GM12873 (cell line): ENCODE measurements at regions not wholly inside any gene's neighbourhood (a gene's known extent, or its start where the extent isn't known, plus 50 kb on each side); places are given as distances from the start of the nearest gene placed in this dataset.

Experiments used
- TF ChIP-seq, protein P1 (sequence below): IDR thresholded peaks from 2 replicates; pipeline ENCODE4 v1.5.1; 2012; ENCODE audit warnings: low read depth, mild to moderate bottlenecking, moderate library complexity, low read length, control low read depth; ENCODE audit not compliant: insufficient read depth; ENCODE audit errors: missing control alignments

- TF ChIP-seq, protein P1, sequence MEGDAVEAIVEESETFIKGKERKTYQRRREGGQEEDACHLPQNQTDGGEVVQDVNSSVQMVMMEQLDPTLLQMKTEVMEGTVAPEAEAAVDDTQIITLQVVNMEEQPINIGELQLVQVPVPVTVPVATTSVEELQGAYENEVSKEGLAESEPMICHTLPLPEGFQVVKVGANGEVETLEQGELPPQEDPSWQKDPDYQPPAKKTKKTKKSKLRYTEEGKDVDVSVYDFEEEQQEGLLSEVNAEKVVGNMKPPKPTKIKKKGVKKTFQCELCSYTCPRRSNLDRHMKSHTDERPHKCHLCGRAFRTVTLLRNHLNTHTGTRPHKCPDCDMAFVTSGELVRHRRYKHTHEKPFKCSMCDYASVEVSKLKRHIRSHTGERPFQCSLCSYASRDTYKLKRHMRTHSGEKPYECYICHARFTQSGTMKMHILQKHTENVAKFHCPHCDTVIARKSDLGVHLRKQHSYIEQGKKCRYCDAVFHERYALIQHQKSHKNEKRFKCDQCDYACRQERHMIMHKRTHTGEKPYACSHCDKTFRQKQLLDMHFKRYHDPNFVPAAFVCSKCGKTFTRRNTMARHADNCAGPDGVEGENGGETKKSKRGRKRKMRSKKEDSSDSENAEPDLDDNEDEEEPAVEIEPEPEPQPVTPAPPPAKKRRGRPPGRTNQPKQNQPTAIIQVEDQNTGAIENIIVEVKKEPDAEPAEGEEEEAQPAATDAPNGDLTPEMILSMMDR = no peak
These were observed 291.1 kb upstream of the NOCT start for GRCh38 chr4:138724530-138724929.

- TF ChIP-seq, protein P1 = no peak
These were observed 298.8 kb upstream of the NOCT start for GRCh38 chr4:138716559-138717335.

DNA sequence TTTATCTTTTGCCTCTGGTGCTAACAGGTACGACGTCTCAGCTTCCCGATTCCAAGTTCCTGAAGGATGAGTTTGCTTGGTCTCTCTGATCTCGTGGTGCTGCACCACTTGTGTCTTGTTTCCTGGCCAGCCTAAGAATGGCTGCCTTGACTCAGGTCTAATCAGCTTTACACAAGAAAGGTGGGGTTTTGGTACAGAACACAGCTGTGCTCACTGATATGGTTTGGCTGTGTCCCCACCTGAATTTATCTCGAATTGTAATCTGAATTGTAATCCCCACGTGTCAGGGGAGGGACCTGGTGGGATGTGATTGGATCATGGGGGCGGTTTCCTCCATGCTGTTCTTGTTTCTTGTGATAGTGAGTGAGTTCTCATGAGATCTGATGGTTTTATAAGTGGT, 305.3 kb upstream of the NOCT start:
- TF ChIP-seq, protein P1 = no peak

GRCh38 chr4:138709859-138710258, 305.7 kb upstream of the NOCT start:
- TF ChIP-seq, protein P1 = no peak

- TF ChIP-seq, protein P1 = no peak
These were observed 307.6 kb upstream of the NOCT start for GRCh38 chr4:138707746-138708677.

GRCh38 chr4:138706201-138706600, 309.4 kb upstream of the NOCT start:
- TF ChIP-seq, protein P1 = no peak

DNA sequence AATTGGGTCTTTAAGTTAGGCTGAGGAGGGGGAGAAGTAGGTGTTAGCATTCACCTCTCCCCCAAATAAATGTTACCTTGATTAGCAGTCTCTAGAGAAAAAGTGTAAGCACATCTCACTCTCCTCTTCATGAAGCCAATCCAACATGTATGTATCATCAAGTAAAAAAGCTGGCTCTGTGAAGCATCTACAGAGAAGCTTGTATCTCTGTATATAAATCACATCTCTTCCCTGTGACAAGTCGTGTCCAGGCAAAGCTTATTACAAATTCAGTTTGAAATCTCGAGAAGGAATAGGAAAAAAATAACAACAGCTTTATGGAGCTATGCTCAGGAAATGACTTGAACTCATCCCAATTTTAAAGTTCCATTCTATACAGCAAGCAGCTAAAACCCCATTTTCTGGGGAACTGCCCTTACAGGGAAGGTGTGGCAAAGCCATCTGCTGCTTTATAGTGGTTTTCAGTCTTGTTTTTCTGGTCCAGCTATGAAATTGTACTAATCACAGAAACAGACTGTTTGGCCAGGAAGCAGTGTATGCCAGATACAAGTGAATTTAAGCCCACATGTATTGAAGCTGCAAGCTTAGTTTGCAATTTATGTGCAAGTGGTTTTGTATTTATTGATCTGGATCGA, 313.3 kb upstream of the NOCT start:
- TF ChIP-seq, protein P1 = no peak
